HEK293 (cell line): ENCODE measurements at regions not wholly inside any gene's neighbourhood (a gene's known extent, or its start where the extent isn't known, plus 50 kb on each side); places are given as distances from the start of the nearest gene placed in this dataset.

Experiments
- CTCF ChIA-PET: fragments of 350-600 bp; formaldehyde crosslinking; extraction: SDS; loops from one replicate; lab custom pipeline; 2021; ENCODE audit warnings: antibody characterized with exemption; lab: Yijun Ruan, JAX
- POLR2A ChIA-PET: fragments of 300-600 bp; formaldehyde crosslinking; extraction: SDS; loops from one replicate; lab custom pipeline; 2020; ENCODE audit warnings: antibody characterized with exemption, inconsistent platforms; lab: Yijun Ruan, JAX
- H3K27ac ChIP-seq: fragments of 200-500 bp; sonication (Bioruptor generic); 2 replicates; pipeline ENCODE4 v1.5.1; 2014; ENCODE audit warnings: low read depth, low read length, control low read depth, inconsistent platforms; ENCODE audit errors: extremely low read depth
- H3K36me3 ChIP-seq, 2 experiments: fragments of 200-500 bp in 1 of 2; sonication (Bioruptor generic) in 1 of 2; 1 replicate in 1 of 2; 2 replicates in 1 of 2; pipeline ENCODE4 v1.5.1; 2014 to 2017; ENCODE audit warnings: inconsistent platforms in 2 of 2, low read length in 2 of 2; ENCODE audit not compliant: control insufficient read depth in 2 of 2, insufficient read depth in 1 of 2
- H3K4me1 ChIP-seq: fragments of 200-500 bp; sonication (Bioruptor generic); 2 replicates; pipeline ENCODE4 v1.5.1; 2014; ENCODE audit warnings: mild to moderate bottlenecking, low read length, inconsistent platforms; ENCODE audit not compliant: control insufficient read depth, insufficient read depth
- H3K4me3 ChIP-seq: 2 replicates; pipeline ENCODE4 v1.5.1; 2011; ENCODE audit warnings: low read depth, mild to moderate bottlenecking, control low read depth, low read length, moderate library complexity
- H3K9me3 ChIP-seq: fragments of 200-500 bp; sonication (Bioruptor generic); 2 replicates; pipeline ENCODE4 v1.5.1; 2014; ENCODE audit warnings: low read depth, low read length, inconsistent platforms; ENCODE audit not compliant: control insufficient read depth, insufficient read depth
- BCL11A ChIP-seq: fragments of 450-650 bp; formaldehyde crosslinking; IDR thresholded peaks from 2 replicates; pipeline ENCODE4 v1.5.1; 2016; ENCODE audit warnings: low read depth, missing biosample characterization, missing genetic modification characterization
- FEZF1 ChIP-seq: fragments of 450-650 bp; formaldehyde crosslinking; IDR thresholded peaks from 2 replicates; pipeline ENCODE4 v1.5.1; 2016; ENCODE audit warnings: missing biosample characterization, missing genetic modification characterization
- GFI1B ChIP-seq: fragments of 450-650 bp; formaldehyde crosslinking; IDR thresholded peaks from 2 replicates; pipeline ENCODE4 v1.5.1; 2016; ENCODE audit warnings: missing biosample characterization, missing genetic modification characterization
- PRDM2 ChIP-seq: fragments of 450-650 bp; formaldehyde crosslinking; IDR thresholded peaks from 2 replicates; pipeline ENCODE4 v1.5.1; 2016; ENCODE audit warnings: missing biosample characterization, missing genetic modification characterization, borderline replicate concordance
- SALL2 ChIP-seq: fragments of 450-650 bp; formaldehyde crosslinking; IDR thresholded peaks from 2 replicates; pipeline ENCODE4 v1.5.0; 2017; ENCODE audit warnings: missing biosample characterization, mild to moderate bottlenecking, missing genetic modification characterization, borderline replicate concordance
- TCF7L2 ChIP-seq: IDR thresholded peaks from 2 replicates; pipeline ENCODE4 v1.6.1; 2011; ENCODE audit warnings: low read depth, mild to moderate bottlenecking, inconsistent platforms, low read length, moderate library complexity, borderline replicate concordance
- YY2 ChIP-seq: fragments of 450-650 bp; formaldehyde crosslinking; IDR thresholded peaks from 2 replicates; pipeline ENCODE4 v1.5.1; 2016; ENCODE audit warnings: missing biosample characterization, missing genetic modification characterization
- ZEB2 ChIP-seq: fragments of 450-650 bp; formaldehyde crosslinking; IDR thresholded peaks from 2 replicates; pipeline ENCODE4 v1.5.1; 2016; ENCODE audit warnings: missing biosample characterization, missing genetic modification characterization
- ZFP3 ChIP-seq: fragments of 450-650 bp; formaldehyde crosslinking; IDR thresholded peaks from 2 replicates; pipeline ENCODE4 v1.5.1; 2016; ENCODE audit warnings: low read depth, missing biosample characterization, missing genetic modification characterization
- ZNF23 ChIP-seq: fragments of 450-650 bp; formaldehyde crosslinking; IDR thresholded peaks from 2 replicates; pipeline ENCODE4 v1.5.1; 2016; ENCODE audit warnings: missing biosample characterization, missing genetic modification characterization, borderline replicate concordance
- ZNF426 ChIP-seq: fragments of 450-650 bp; formaldehyde crosslinking; IDR thresholded peaks from 2 replicates; pipeline ENCODE4 v1.5.1; 2017; ENCODE audit warnings: missing biosample characterization, missing genetic modification characterization, mild to moderate bottlenecking, inconsistent platforms, moderate library complexity
- ZNF510 ChIP-seq: fragments of 450-650 bp; formaldehyde crosslinking; IDR thresholded peaks from 2 replicates; pipeline ENCODE4 v1.5.1; 2018; ENCODE audit warnings: mild to moderate bottlenecking, missing genetic modification characterization, missing biosample characterization; ENCODE audit not compliant: insufficient replicate concordance
- ZNF529 ChIP-seq: fragments of 450-650 bp; formaldehyde crosslinking; IDR thresholded peaks from 2 replicates; pipeline ENCODE4 v1.5.1; 2017; ENCODE audit warnings: missing genetic modification characterization, missing biosample characterization; ENCODE audit not compliant: insufficient replicate concordance
- ZNF677 ChIP-seq: fragments of 450-650 bp; IDR thresholded peaks from 2 replicates; pipeline ENCODE4 v1.5.0; 2018; ENCODE audit warnings: missing biosample characterization, mild to moderate bottlenecking, missing genetic modification characterization, moderate library complexity
- ZNF76 ChIP-seq: fragments of 450-650 bp; formaldehyde crosslinking; IDR thresholded peaks from 2 replicates; pipeline ENCODE4; 2016; ENCODE audit warnings: low read depth, missing biosample characterization, missing genetic modification characterization, borderline replicate concordance
- TF ChIP-seq, protein P1 (sequence below): fragments of 450-650 bp; formaldehyde crosslinking; optimal IDR thresholded peaks from 2 replicates; pipeline ENCODE3; 2016; ENCODE audit warnings: missing biosample characterization, mild to moderate bottlenecking, missing genetic modification characterization
- TF ChIP-seq, protein P2 (sequence below): fragments of 450-650 bp; formaldehyde crosslinking; IDR thresholded peaks from 2 replicates; pipeline ENCODE4 v1.5.1; 2016; ENCODE audit warnings: missing biosample characterization, missing genetic modification characterization

DNA sequence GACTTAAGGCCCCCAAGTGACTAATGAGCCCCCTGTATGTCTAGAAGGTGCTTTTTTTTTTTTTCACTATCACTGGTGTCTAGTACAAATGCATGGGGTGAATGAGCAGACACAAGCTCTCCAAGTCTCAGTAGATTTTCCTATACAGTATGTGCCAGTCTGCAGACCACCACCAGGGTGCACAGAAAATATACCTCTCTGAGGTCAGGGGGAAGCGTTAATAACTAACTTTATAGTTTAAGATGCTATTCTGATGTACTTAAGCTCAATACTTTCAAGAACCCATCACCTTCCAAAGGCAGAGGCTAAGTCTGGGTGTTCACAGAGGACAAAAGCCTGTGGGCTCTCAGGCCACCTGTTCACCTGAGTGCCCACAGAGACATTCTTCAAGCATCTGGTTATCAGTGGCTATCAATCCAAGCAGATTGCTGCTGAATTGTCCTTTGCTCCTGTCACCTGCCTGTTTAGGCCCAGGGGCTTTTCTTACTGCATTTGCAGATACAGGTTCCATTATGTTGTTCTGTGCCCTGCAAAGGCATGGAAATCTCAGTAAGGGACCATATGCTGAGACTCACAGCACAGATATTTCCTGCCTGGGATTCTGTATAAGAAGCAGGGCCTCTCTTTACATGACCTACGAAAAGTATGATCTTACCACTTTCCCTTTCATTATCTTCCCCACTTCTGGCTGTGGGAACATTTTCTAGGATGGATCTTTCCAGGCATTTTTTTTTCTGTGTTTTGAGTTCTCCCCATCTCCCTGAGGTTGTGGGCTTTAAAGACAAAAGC is 534.6 kb downstream of the TNS1 start:
- ChIA-PET POLR2A (no interaction called here), CTCF (interaction anchor here (0.7 kb wide), 1 partner anchor 786 kb away, joined by 3 read pairs; no protein-coding TSS in a partner anchor)
- H3K36me3 ChIP-seq, result no peaks in the 10 kb centered on the region

GRCh38 chr2:217467331-217467730 is 535.5 kb downstream of the TNS1 start:
- TF ChIP-seq PRDM2 (tag by site-specific recombination), result no peak
- H3K4me3 ChIP-seq, result no peak overlapping the region
- no peaks in the 10 kb centered on the region for H3K4me1 ChIP-seq
- ChIA-PET POLR2A (no interaction called here), CTCF (interaction anchor here (0.7 kb wide), 1 partner anchor 785 kb away, joined by 3 read pairs; no protein-coding TSS in a partner anchor)
- no peaks in the 10 kb centered on the region for H3K9me3 ChIP-seq
- H3K36me3 ChIP-seq, result no peaks in the 10 kb centered on the region
- H3K27ac ChIP-seq, result no peak overlapping the region

More for the DNA sequence above, 534.6 kb downstream of the TNS1 start:
- Histone ChIP-seq H3K9me3 (no peaks in the 10 kb centered on the region), H3K4me1 (no peaks in the 10 kb centered on the region), H3K4me3 (no peak overlapping the region), H3K27ac (no peak overlapping the region)
- TF ChIP-seq ZFP3 (tag by site-specific recombination), result no peak
- no peak for TF ChIP-seq ZNF510
- no peak for TF ChIP-seq ZNF426 (tag by site-specific recombination)

DNA sequence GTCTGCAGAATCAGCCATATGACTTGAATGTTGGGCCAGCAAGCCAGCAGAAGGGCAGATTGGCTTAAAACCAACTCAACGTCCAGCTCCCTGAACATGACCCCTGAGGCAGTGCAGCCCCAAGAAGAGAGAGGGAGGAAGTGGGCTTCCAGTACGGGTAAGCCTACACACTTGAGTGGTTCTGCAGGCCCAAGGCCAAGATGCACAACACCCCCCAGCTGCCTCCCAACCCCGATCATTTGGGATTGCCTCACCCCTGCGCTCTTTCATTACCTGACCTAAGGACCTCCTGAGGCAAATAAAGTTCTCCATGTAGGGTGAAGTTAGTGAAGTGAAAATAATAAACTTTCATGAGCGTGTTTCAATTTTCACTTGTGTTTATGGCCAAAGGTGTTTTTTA is 536.0 kb downstream of the TNS1 start:
- TF ChIP-seq BCL11A (tag by site-specific recombination) (no peak), TCF7L2 (no peak), ZEB2 (no peak), ZNF76 (tag by site-specific recombination) (no peak), SALL2 (tag by site-specific recombination) (no peak), ZNF23 (tag by site-specific recombination) (no peak), FEZF1 (tag by site-specific recombination) (no peak), YY2 (tag by site-specific recombination) (no peak), ZNF677 (tag by site-specific recombination) (no peak), ZNF529 (tag by site-specific recombination) (no peak), GFI1B (tag by site-specific recombination) (no peak)
- TF ChIP-seq, protein P1, sequence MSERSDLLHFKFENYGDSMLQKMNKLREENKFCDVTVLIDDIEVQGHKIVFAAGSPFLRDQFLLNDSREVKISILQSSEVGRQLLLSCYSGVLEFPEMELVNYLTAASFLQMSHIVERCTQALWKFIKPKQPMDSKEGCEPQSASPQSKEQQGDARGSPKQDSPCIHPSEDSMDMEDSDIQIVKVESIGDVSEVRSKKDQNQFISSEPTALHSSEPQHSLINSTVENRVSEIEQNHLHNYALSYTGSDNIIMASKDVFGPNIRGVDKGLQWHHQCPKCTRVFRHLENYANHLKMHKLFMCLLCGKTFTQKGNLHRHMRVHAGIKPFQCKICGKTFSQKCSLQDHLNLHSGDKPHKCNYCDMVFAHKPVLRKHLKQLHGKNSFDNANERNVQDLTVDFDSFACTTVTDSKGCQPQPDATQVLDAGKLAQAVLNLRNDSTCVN, result no peak
- TF ChIP-seq, protein P2, sequence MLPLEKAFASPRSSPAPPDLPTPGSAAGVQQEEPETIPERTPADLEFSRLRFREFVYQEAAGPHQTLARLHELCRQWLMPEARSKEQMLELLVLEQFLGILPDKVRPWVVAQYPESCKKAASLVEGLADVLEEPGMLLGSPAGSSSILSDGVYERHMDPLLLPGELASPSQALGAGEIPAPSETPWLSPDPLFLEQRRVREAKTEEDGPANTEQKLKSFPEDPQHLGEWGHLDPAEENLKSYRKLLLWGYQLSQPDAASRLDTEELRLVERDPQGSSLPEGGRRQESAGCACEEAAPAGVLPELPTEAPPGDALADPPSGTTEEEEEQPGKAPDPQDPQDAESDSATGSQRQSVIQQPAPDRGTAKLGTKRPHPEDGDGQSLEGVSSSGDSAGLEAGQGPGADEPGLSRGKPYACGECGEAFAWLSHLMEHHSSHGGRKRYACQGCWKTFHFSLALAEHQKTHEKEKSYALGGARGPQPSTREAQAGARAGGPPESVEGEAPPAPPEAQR, result no peak
- Histone ChIP-seq H3K4me3 (no peak overlapping the region), H3K4me1 (no peaks in the 10 kb centered on the region), H3K36me3 (no peaks in the 10 kb centered on the region), H3K9me3 (no peaks in the 10 kb centered on the region), H3K27ac (no peak overlapping the region)
- CTCF ChIA-PET, result interaction anchor here (0.8 kb wide), 1 partner anchor 778 kb away, joined by 3 read pairs; no protein-coding TSS in a partner anchor
- POLR2A ChIA-PET, result no interaction called here
